Liver (tissue), 3 donors: ENCODE measurements at regions not wholly inside any gene's neighbourhood (a gene's known extent, or its start where the extent isn't known, plus 50 kb on each side); places are given as distances from the start of the nearest gene placed in this dataset.

Source experiments
- CTCF ChIP-seq: fragments of 150-350 bp; IDR thresholded peaks from 2 replicates; pipeline ENCODE4 v1.5.1; 2017; ENCODE audit warnings: improper control_type of control experiment, low read depth, low read length; ENCODE audit not compliant: missing input control
- HNF4G ChIP-seq: IDR thresholded peaks from 2 replicates; pipeline ENCODE4 v1.6.1; 2016; ENCODE audit warnings: antibody characterized with exemption
- JUND ChIP-seq, 2 donors: IDR thresholded peaks; 2 replicates each; pipeline ENCODE4 v1.6.1; 2016; ENCODE audit warnings: antibody characterized with exemption in 2 of 2
- RAD21 ChIP-seq, 2 donors: IDR thresholded peaks; 2 replicates each; pipeline ENCODE4 v1.6.1; 2016; ENCODE audit warnings: antibody characterized with exemption in 2 of 2, mild to moderate bottlenecking in 2 of 2
- REST ChIP-seq: IDR thresholded peaks from 2 replicates; pipeline ENCODE4 v1.6.1; 2016; ENCODE audit warnings: antibody characterized with exemption, mild to moderate bottlenecking
- TAF1 ChIP-seq: conservative IDR thresholded peaks from 2 replicates; pipeline ENCODE4 v1.6.1; 2016; ENCODE audit warnings: antibody characterized with exemption, mild to moderate bottlenecking
- YY1 ChIP-seq: IDR thresholded peaks from 2 replicates; pipeline ENCODE4 v1.6.1; 2016; ENCODE audit warnings: antibody characterized with exemption, mild to moderate bottlenecking
- TF ChIP-seq, protein P1 (sequence below): IDR thresholded peaks from 2 replicates; pipeline ENCODE4 v1.6.1; 2016; ENCODE audit warnings: antibody characterized with exemption
- donor health status: healthy.
- donor health status: healthy.

DNA sequence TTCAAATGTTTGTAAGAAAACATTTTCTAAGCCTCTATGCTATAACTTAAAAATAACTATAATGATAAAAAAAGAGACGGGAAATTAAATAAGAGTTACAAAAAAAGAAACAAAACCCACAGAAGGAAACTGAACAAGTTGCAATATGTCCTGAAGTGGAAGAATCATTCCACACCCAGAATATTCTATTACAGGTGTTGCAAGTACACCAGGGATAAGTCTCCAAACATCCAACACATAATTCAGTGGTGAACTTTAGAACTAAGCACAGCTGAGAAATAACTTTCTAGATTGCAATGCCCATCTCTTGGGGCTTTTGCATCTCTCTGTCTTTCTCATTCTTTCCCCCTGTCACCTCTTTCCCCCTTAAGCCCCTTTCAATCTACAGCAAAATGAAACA lies 325.2 kb downstream of the BRINP1 start:
- no peak for TF ChIP-seq TAF1
- TF ChIP-seq HNF4G, result no peak
- no peak for TF ChIP-seq CTCF
- no peak for TF ChIP-seq JUND (IDR thresholded peaks at IDR 0.05)
- TF ChIP-seq RAD21 (IDR thresholded peaks at IDR 0.05), result no peak
- TF ChIP-seq, protein P1, sequence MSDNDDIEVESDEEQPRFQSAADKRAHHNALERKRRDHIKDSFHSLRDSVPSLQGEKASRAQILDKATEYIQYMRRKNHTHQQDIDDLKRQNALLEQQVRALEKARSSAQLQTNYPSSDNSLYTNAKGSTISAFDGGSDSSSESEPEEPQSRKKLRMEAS, result no peak
- TF ChIP-seq YY1, result no peak
- TF ChIP-seq REST, result no peak
